Panc1 (cell line): ENCODE measurements at regions not wholly inside any gene's neighbourhood (a gene's known extent, or its start where the extent isn't known, plus 50 kb on each side); places are given as distances from the start of the nearest gene placed in this dataset.

Experiments
- ATAC-seq: fragments of 200-7000 bp; cut with Tn5 transposase; 2 replicates; pipeline ENCODE4 v1.9.1; 2020; ENCODE audit warnings: mild to moderate bottlenecking, moderate library complexity
- BruUV-seq: library from RNA; stranded (reverse); fragments of 400-500 nt; replicated peaks from 2 replicates; lab custom pipeline; 2021; lab: Mats Ljungman, UMichigan
- CTCF ChIA-PET: fragments of 300-600 bp; sonication (Branson Sonifier 250); formaldehyde crosslinking; loops from one replicate; lab custom pipeline; 2022; ENCODE audit warnings: antibody characterized with exemption; lab: Charles Lee
- POLR2A ChIA-PET: fragments of 300-600 bp; sonication (Branson Sonifier 250); formaldehyde crosslinking; loops from one replicate; lab custom pipeline; 2022; ENCODE audit warnings: antibody characterized with exemption; lab: Charles Lee
- DNase-seq: peaks from one replicate; pipeline ENCODE4 v3.0.0-alpha.2; 2010; ENCODE audit warnings: low read depth, low spot score
- H3K27ac ChIP-seq: 2 replicates; pipeline ENCODE4 v1.5.1; 2011; ENCODE audit warnings: mild to moderate bottlenecking, low read length, inconsistent platforms
- H3K27me3 ChIP-seq: fragments of 200-500 bp; sonication (Bioruptor generic); 2 replicates; pipeline ENCODE4 v1.6.0; 2014; ENCODE audit warnings: low read length, inconsistent platforms; ENCODE audit not compliant: control insufficient read depth, insufficient read depth
- H3K36me3 ChIP-seq: fragments of 200-500 bp; sonication (Bioruptor generic); 2 replicates; pipeline ENCODE4 v1.5.1; 2014; ENCODE audit warnings: inconsistent platforms, mild to moderate bottlenecking, low read length, moderate library complexity; ENCODE audit not compliant: control insufficient read depth, insufficient read depth
- H3K4me1 ChIP-seq: 2 replicates; pipeline ENCODE4 v1.5.1; 2011; ENCODE audit warnings: inconsistent platforms, mild to moderate bottlenecking, low read length, moderate library complexity; ENCODE audit not compliant: control insufficient read depth, insufficient read depth
- H3K4me3 ChIP-seq, 2 experiments: 2 replicates each; pipeline ENCODE4 v1.5.1; 2011 to 2012; ENCODE audit warnings: low read depth in 2 of 2, low read length in 2 of 2, mild to moderate bottlenecking in 2 of 2, inconsistent platforms in 1 of 2, moderate library complexity in 1 of 2
- H3K9me3 ChIP-seq: fragments of 200-500 bp; sonication (Bioruptor generic); 2 replicates; pipeline ENCODE4 v1.5.1; 2014; ENCODE audit warnings: low read depth, mild to moderate bottlenecking, inconsistent platforms, low read length, moderate library complexity; ENCODE audit not compliant: control insufficient read depth, insufficient read depth
- POLR2AphosphoS5 ChIP-seq: IDR thresholded peaks from 2 replicates; pipeline ENCODE4 v1.6.1; 2012; ENCODE audit warnings: mild to moderate bottlenecking, low read depth, low read length, moderate library complexity
- SIN3A ChIP-seq: IDR thresholded peaks from 2 replicates; pipeline ENCODE4 v1.6.1; 2012; ENCODE audit warnings: low read depth, mild to moderate bottlenecking, low read length, moderate library complexity, borderline replicate concordance; ENCODE audit not compliant: insufficient read depth
- TCF7L2 ChIP-seq: IDR thresholded peaks from 2 replicates; pipeline ENCODE4 v1.6.1; 2011; ENCODE audit warnings: mild to moderate bottlenecking, low read depth, low read length, inconsistent platforms
- in situ Hi-C: cut with HindIII; loops from 2 replicates; pipeline ENCODE4 v1.10.0; 2016; ENCODE audit warnings: low sequenced_read_pairs, low pct_unique_long_range_greater_than_20kb
- intact Hi-C: fragments of 100-400 bp; cut with micrococcal nuclease; formaldehyde crosslinking; loops from one replicate; pipeline ENCODE4 v1.10.0; 2022; ENCODE audit not compliant: unreplicated experiment
- TF ChIP-seq, protein P1 (sequence below), 2 experiments: IDR thresholded peaks; 2 replicates each; pipeline ENCODE4 v1.6.1; 2011 to 2012; ENCODE audit warnings: low read depth in 2 of 2, control low read depth in 1 of 2, low read length in 1 of 2, mild to moderate bottlenecking in 1 of 2, moderate library complexity in 1 of 2; ENCODE audit not compliant: insufficient read depth in 1 of 2
- TF ChIP-seq, protein P2 (sequence below): fragments of 450-650 bp; IDR thresholded peaks from 2 replicates; pipeline ENCODE4 v1.5.1; 2017; ENCODE audit warnings: mild to moderate bottlenecking

DNA sequence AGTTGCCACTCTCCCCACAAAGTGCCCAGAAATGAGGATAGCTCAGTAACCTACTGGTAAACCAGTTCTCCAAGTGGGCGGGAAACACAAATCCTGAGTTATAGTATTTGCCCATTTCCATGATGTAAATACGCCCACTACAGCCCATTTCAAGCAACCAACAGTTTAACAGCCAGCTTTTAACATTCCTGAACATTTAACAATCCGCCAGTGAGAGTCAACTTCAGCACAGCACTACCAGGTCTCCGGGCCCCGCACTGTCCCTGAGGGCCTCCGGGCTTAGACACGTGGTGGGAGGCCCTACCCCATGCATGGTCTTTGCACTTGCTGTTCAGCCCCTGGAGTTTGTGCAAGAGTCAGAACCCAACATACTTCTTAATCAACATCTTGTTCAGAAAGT is 132.0 kb upstream of the CTTNBP2NL start:
- Histone ChIP-seq H3K4me1 (no peaks in the 10 kb centered on the region), H3K36me3 (no peaks in the 10 kb centered on the region), H3K9me3 (no peaks in the 10 kb centered on the region), H3K4me3 (no peak overlapping the region), H3K27ac (no peak overlapping the region), H3K27me3 (0 out of 2 replicates have a peak, but pooled peaks cover under 1% of the 10 kb centered on the region)
- TF ChIP-seq TCF7L2 (no peak), SIN3A (no peak), POLR2AphosphoS5 (no peak)
- TF ChIP-seq, protein P1, sequence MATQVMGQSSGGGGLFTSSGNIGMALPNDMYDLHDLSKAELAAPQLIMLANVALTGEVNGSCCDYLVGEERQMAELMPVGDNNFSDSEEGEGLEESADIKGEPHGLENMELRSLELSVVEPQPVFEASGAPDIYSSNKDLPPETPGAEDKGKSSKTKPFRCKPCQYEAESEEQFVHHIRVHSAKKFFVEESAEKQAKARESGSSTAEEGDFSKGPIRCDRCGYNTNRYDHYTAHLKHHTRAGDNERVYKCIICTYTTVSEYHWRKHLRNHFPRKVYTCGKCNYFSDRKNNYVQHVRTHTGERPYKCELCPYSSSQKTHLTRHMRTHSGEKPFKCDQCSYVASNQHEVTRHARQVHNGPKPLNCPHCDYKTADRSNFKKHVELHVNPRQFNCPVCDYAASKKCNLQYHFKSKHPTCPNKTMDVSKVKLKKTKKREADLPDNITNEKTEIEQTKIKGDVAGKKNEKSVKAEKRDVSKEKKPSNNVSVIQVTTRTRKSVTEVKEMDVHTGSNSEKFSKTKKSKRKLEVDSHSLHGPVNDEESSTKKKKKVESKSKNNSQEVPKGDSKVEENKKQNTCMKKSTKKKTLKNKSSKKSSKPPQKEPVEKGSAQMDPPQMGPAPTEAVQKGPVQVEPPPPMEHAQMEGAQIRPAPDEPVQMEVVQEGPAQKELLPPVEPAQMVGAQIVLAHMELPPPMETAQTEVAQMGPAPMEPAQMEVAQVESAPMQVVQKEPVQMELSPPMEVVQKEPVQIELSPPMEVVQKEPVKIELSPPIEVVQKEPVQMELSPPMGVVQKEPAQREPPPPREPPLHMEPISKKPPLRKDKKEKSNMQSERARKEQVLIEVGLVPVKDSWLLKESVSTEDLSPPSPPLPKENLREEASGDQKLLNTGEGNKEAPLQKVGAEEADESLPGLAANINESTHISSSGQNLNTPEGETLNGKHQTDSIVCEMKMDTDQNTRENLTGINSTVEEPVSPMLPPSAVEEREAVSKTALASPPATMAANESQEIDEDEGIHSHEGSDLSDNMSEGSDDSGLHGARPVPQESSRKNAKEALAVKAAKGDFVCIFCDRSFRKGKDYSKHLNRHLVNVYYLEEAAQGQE (IDR thresholded peaks at IDR 0.05; ENCODE audit: insufficient read depth in 1 of 2, low read depth in 2 of 2, low read length in 1 of 2) = no peak
- TF ChIP-seq, protein P2, sequence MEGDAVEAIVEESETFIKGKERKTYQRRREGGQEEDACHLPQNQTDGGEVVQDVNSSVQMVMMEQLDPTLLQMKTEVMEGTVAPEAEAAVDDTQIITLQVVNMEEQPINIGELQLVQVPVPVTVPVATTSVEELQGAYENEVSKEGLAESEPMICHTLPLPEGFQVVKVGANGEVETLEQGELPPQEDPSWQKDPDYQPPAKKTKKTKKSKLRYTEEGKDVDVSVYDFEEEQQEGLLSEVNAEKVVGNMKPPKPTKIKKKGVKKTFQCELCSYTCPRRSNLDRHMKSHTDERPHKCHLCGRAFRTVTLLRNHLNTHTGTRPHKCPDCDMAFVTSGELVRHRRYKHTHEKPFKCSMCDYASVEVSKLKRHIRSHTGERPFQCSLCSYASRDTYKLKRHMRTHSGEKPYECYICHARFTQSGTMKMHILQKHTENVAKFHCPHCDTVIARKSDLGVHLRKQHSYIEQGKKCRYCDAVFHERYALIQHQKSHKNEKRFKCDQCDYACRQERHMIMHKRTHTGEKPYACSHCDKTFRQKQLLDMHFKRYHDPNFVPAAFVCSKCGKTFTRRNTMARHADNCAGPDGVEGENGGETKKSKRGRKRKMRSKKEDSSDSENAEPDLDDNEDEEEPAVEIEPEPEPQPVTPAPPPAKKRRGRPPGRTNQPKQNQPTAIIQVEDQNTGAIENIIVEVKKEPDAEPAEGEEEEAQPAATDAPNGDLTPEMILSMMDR = no peak
- ChIA-PET POLR2A (no interaction called here), CTCF (no interaction called here)
- ATAC-seq = no peak
- in situ Hi-C loops (no loop called here), intact Hi-C loops (no loop called here)
- no peak for DNase-seq
- no TSS peak for BruUV-seq

DNA sequence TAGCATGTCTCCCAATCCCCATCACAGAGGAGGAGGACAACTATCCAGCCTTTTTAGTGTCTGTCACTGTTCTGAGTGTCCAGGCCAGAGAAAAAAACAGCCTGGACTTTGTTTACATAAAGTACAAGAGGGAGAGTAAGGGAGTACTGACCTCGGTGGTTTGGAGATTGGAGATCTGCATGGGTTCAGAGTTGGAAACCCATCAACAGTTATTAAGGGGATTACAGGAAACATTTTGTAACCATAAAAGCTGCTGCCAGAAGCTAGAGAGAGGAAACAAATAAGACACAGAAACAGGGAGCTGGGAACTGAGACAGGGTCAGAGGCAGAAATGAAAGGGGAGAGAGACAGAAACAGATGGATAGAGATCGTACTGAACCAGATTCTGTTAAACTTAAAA is 131.5 kb upstream of the CTTNBP2NL start:
- ATAC-seq (no peak), DNase-seq (no peak)
- TF ChIP-seq, protein P1 (IDR thresholded peaks at IDR 0.05; ENCODE audit: insufficient read depth in 1 of 2, low read depth in 2 of 2, low read length in 1 of 2) = no peak
- TF ChIP-seq SIN3A (no peak), TCF7L2 (no peak), POLR2AphosphoS5 (no peak)
- TF ChIP-seq, protein P2 = no peak
- in situ Hi-C loops (no loop called here), intact Hi-C loops (no loop called here)
- BruUV-seq = no TSS peak
- Histone ChIP-seq H3K36me3 (no peaks in the 10 kb centered on the region), H3K4me3 (no peak overlapping the region), H3K27me3 (no peaks in the 10 kb centered on the region), H3K9me3 (no peaks in the 10 kb centered on the region), H3K27ac (no peak overlapping the region), H3K4me1 (no peaks in the 10 kb centered on the region)
- POLR2A ChIA-PET = no interaction called here
- CTCF ChIA-PET = no interaction called here
